ENCODE measurements at regions not wholly inside any gene's neighbourhood (a gene's known extent, or its start where the extent isn't known, plus 50 kb on each side); places are given as distances from the start of the nearest gene placed in this dataset.

- TF ChIP-seq AFF4 (CRISPR knock-in tag; IDR thresholded peaks at IDR 0.05; ENCODE audit: borderline replicate concordance) = no peak
- no peak for TF ChIP-seq MLX (CRISPR knock-in tag; IDR thresholded peaks at IDR 0.05)
These were observed 66.4 kb upstream of the BANK1 start (continued) for GRCh38 chr4:101724093-101724492.

- H3K9me3 Mint-ChIP-seq = peaks cover 16% of the 10 kb centered on the region
- CTCF ChIA-PET = no interaction called here
- no peak overlapping the region for H3K27ac Mint-ChIP-seq
These were observed 71.7 kb upstream of the BANK1 start for GRCh38 chr4:101718810-101719209.

More at GRCh38 chr4:101718810-101719209, 71.7 kb upstream of the BANK1 start:
- POLR2A ChIA-PET = no interaction called here
- TF ChIP-seq ATF3 (CRISPR knock-in tag; conservative IDR thresholded peaks at IDR 0.05) = no peak
- no peak for TF ChIP-seq FOXP4 (CRISPR knock-in tag; IDR thresholded peaks at IDR 0.05)
- TF ChIP-seq ZNF232 (CRISPR knock-in tag; IDR thresholded peaks at IDR 0.05) = no peak
- no peak for TF ChIP-seq RORB (CRISPR knock-in tag; IDR thresholded peaks at IDR 0.05)
- no peak for TF ChIP-seq CDX4 (CRISPR knock-in tag; IDR thresholded peaks at IDR 0.05; ENCODE audit: borderline replicate concordance)
- no peak for TF ChIP-seq NR1H2 (CRISPR knock-in tag; IDR thresholded peaks at IDR 0.05)
- no peak for TF ChIP-seq CREM (CRISPR knock-in tag; IDR thresholded peaks at IDR 0.05)
- TF ChIP-seq ZMAT4 (CRISPR knock-in tag; IDR thresholded peaks at IDR 0.05) = no peak
- no peak for TF ChIP-seq EMX1 (CRISPR knock-in tag; IDR thresholded peaks at IDR 0.05)
- TF ChIP-seq ZNF121 (CRISPR knock-in tag; IDR thresholded peaks at IDR 0.05) = no peak
- no peak for TF ChIP-seq PRRX2 (CRISPR knock-in tag; IDR thresholded peaks at IDR 0.05)
- TF ChIP-seq OVOL2 (CRISPR knock-in tag; IDR thresholded peaks at IDR 0.05; ENCODE audit: borderline replicate concordance) = no peak
- TF ChIP-seq PRDM15 (CRISPR knock-in tag; IDR thresholded peaks at IDR 0.05) = no peak
- TF ChIP-seq USF1 (CRISPR knock-in tag; IDR thresholded peaks at IDR 0.05) = no peak
- Mint-ChIP-seq H3K27me3 (ENCODE audit: low read depth) (no peaks in the 10 kb centered on the region; the same call in 1 of the 2 replicates), H3K36me3 (no peaks in the 10 kb centered on the region), H3K4me1 (no peaks in the 10 kb centered on the region), H3K4me3 (no peak overlapping the region)
- no peak for ATAC-seq
- no peak for DNase-seq (ENCODE audit: low spot score)
